ENCODE measurements at regions not wholly inside any gene's neighbourhood (a gene's known extent, or its start where the extent isn't known, plus 50 kb on each side); places are given as distances from the start of the nearest gene placed in this dataset.

DNA sequence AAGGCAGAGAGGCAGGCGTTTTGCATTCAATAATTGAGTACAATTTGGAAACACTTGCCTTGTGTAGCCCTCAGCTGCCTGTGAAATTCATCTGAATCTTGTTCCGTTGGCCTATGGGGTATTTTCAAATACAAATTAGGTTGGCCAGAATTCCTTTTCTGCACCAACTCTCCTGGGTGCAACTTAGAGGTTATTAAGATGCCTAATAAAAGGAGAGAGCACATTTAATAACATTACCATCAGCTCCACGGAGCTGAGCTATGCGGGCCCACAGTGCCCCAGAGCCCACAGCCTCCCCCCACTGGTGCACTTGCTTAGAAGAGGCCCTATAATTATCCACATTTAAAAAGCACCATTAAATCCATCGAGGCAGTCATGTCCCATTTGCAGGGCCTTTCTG, 367.6 kb upstream of the CLINT1 start:
- H3K27me3 Mint-ChIP-seq (ENCODE audit: low read depth in 3 of 3), result no peaks in the 10 kb centered on the region
- intact Hi-C loops (cut with micrococcal nuclease), result no loop called here
- peaks cover 27% of the 10 kb centered on the region for H3K4me1 Mint-ChIP-seq
- H3K27ac Mint-ChIP-seq, result no peak overlapping the region
- WGBS (ENCODE audit: insufficient coverage), result no CpG with 5 or more reads among the region's 5 CpGs
- no peaks in the 10 kb centered on the region for H3K36me3 ChIP-seq (replicated peaks in 1 of 2; ENCODE audit: control insufficient read depth in 1 of 2, insufficient read depth in 2 of 2, low read length in 2 of 2)
- TF ChIP-seq, protein P1, sequence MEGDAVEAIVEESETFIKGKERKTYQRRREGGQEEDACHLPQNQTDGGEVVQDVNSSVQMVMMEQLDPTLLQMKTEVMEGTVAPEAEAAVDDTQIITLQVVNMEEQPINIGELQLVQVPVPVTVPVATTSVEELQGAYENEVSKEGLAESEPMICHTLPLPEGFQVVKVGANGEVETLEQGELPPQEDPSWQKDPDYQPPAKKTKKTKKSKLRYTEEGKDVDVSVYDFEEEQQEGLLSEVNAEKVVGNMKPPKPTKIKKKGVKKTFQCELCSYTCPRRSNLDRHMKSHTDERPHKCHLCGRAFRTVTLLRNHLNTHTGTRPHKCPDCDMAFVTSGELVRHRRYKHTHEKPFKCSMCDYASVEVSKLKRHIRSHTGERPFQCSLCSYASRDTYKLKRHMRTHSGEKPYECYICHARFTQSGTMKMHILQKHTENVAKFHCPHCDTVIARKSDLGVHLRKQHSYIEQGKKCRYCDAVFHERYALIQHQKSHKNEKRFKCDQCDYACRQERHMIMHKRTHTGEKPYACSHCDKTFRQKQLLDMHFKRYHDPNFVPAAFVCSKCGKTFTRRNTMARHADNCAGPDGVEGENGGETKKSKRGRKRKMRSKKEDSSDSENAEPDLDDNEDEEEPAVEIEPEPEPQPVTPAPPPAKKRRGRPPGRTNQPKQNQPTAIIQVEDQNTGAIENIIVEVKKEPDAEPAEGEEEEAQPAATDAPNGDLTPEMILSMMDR (IDR thresholded peaks at IDR 0.05), result no peak
- no peak overlapping the region for H2AFZ ChIP-seq (ENCODE audit: insufficient read depth, low read depth, low read length, poor library complexity, severe bottlenecking)
- no peak overlapping the region for H3K27ac ChIP-seq (ENCODE audit: low read depth in 1 of 2, low read length in 2 of 2)
- H3K4me3 ChIP-seq (replicated peaks in 1 of 3; ENCODE audit: low read depth in 2 of 3, low read length in 3 of 3), result no peak overlapping the region
- no peak overlapping the region for H3K4me2 ChIP-seq (replicated peaks; ENCODE audit: extremely low read depth, low read length, poor library complexity, severe bottlenecking)
- H3K36me3 Mint-ChIP-seq, result peaks cover 0 to 3% of the 10 kb centered on the region in 2 donors
- H3K79me2 ChIP-seq (ENCODE audit: insufficient read depth, low read length), result no peaks in the 10 kb centered on the region
- H3K4me3 Mint-ChIP-seq, result no peak overlapping the region
- H3K9me3 ChIP-seq (replicated peaks in 1 of 2; ENCODE audit: control insufficient read depth in 1 of 2, insufficient read depth in 1 of 2, low read length in 2 of 2), result no peaks in the 10 kb centered on the region
- H3K9ac ChIP-seq (ENCODE audit: insufficient read depth, low read length, poor library complexity, severe bottlenecking), result no peak overlapping the region
- peaks cover 20 to 27% of the 10 kb centered on the region in 2 donors for H3K4me1 ChIP-seq (ENCODE audit: control insufficient read depth in 1 of 2, insufficient read depth in 2 of 2, low read length in 2 of 2)
- DNase-seq, result no peak
- no peaks in the 10 kb centered on the region for H3K27me3 ChIP-seq (ENCODE audit: control insufficient read depth in 2 of 2, insufficient read depth in 2 of 2, low read length in 2 of 2)
- H4K20me1 ChIP-seq (ENCODE audit: insufficient read depth, low read length), result no peaks in the 10 kb centered on the region
- H3K9me3 Mint-ChIP-seq, result peaks cover 0 to 8% (median 2%) of the 10 kb centered on the region in 7 donors

DNA sequence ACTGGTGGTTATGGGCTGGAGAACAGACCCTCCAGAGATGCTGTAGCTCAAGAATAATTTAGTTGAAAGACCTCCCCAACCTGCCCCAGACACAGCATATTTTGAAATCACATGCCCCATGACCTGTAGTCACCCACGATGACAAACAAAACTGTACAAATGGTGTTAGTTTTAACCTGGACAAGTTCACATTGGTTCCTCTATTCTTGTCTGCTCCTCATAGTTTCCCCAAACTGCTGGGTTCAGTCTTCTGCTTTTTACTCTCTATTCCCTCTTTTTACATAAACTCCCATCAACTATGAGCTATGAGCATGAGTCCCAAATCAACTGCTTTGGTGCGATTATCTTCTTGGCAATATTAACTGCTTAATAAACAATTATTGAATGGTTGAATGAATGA, 365.3 kb upstream of the CLINT1 start:
- H3K27ac ChIP-seq (ENCODE audit: low read depth in 1 of 2, low read length in 2 of 2), result peak overlapping the region; percentile 56 to 76

More for the DNA sequence above, 365.3 kb upstream of the CLINT1 start:
- peak overlapping the region in 1 of 2 donors; percentile 62 for H3K4me3 Mint-ChIP-seq
- DNase-seq, result peak; percentile 84 to 92 (median 91)
- Histone ChIP-seq H3K9ac (ENCODE audit: insufficient read depth, low read length, poor library complexity, severe bottlenecking) (no peak overlapping the region), H4K20me1 (ENCODE audit: insufficient read depth, low read length) (no peaks in the 10 kb centered on the region), H3K4me2 (replicated peaks; ENCODE audit: extremely low read depth, low read length, poor library complexity, severe bottlenecking) (no peak overlapping the region), H3K4me1 (ENCODE audit: control insufficient read depth in 1 of 2, insufficient read depth in 2 of 2, low read length in 2 of 2) (peaks cover 20 to 27% of the 10 kb centered on the region in 2 donors), H3K27me3 (ENCODE audit: control insufficient read depth in 2 of 2, insufficient read depth in 2 of 2, low read length in 2 of 2) (no peaks in the 10 kb centered on the region), H2AFZ (ENCODE audit: insufficient read depth, low read depth, low read length, poor library complexity, severe bottlenecking) (no peak overlapping the region), H3K9me3 (replicated peaks in 1 of 2; ENCODE audit: control insufficient read depth in 1 of 2, insufficient read depth in 1 of 2, low read length in 2 of 2) (no peaks in the 10 kb centered on the region), H3K79me2 (ENCODE audit: insufficient read depth, low read length) (no peaks in the 10 kb centered on the region), H3K36me3 (replicated peaks in 1 of 2; ENCODE audit: control insufficient read depth in 1 of 2, insufficient read depth in 2 of 2, low read length in 2 of 2) (no peaks in the 10 kb centered on the region), H3K4me3 (replicated peaks in 1 of 3; ENCODE audit: low read depth in 2 of 3, low read length in 3 of 3) (no peak overlapping the region)
- H3K4me1 Mint-ChIP-seq, result peaks cover 24% of the 10 kb centered on the region
- peaks cover 0 to 3% of the 10 kb centered on the region in 2 donors for H3K36me3 Mint-ChIP-seq
- H3K9me3 Mint-ChIP-seq, result peaks cover 0 to 8% (median 0%) of the 10 kb centered on the region in 7 donors
- H3K27ac Mint-ChIP-seq, result peak overlapping the region; percentile 88 to 95 (median 93)
- TF ChIP-seq, protein P1 (IDR thresholded peaks at IDR 0.05), result no peak
- WGBS (ENCODE audit: insufficient coverage), result 0% methylated on average over 1 of the region's 2 CpGs
- intact Hi-C loops (cut with micrococcal nuclease), result loop anchor here in 1 of 2 donors (5.0 kb wide), 1 partner anchor 148 kb away; no protein-coding TSS in a partner anchor
- H3K27me3 Mint-ChIP-seq (ENCODE audit: low read depth in 3 of 3), result no peaks in the 10 kb centered on the region
